Inflammatory macrophage treated with lipopolysaccharide for 4 hours (primary cell): ENCODE measurements at regions not wholly inside any gene's neighbourhood (a gene's known extent, or its start where the extent isn't known, plus 50 kb on each side); places are given as distances from the start of the nearest gene placed in this dataset.
"Not testable (repeated sequence)": the region's sequence is repeated elsewhere in the genome, so short reads cannot be mapped to it uniquely, and the experiment has no call there.

Experiments used
- DNase-seq: peaks from one replicate; pipeline ENCODE4 v3.0.0-alpha.2; 2020

- no peak for DNase-seq
These were observed 458.9 kb downstream of the PRR16 start for GRCh38 chr5:120923026-120923425.

- DNase-seq = no peak
These were observed 462.4 kb downstream of the PRR16 start for GRCh38 chr5:120926471-120926870.

- DNase-seq = no peak
These were observed 463.9 kb downstream of the PRR16 start for GRCh38 chr5:120927950-120928530.

- no peak for DNase-seq
These were observed 468.4 kb downstream of the PRR16 start for GRCh38 chr5:120932480-120932879.

GRCh38 chr5:120934031-120934430, 469.9 kb downstream of the PRR16 start:
- no peak for DNase-seq

GRCh38 chr5:120936652-120937051, 472.6 kb downstream of the PRR16 start:
- no peak for DNase-seq

- no peak for DNase-seq
These were observed 474.5 kb downstream of the PRR16 start for GRCh38 chr5:120938604-120939003.

GRCh38 chr5:120942596-120943350, 478.7 kb downstream of the PRR16 start:
- DNase-seq = no peak

- DNase-seq = not testable (repeated sequence)
These were observed 485.5 kb downstream of the PRR16 start for GRCh38 chr5:120949596-120949995.

- DNase-seq = not testable (repeated sequence)
These were observed 489.3 kb downstream of the PRR16 start for GRCh38 chr5:120953445-120953844.

- DNase-seq = no peak
These were observed 490.2 kb downstream of the PRR16 start for GRCh38 chr5:120954255-120954654.

- no peak for DNase-seq
These were observed 491.7 kb downstream of the PRR16 start for GRCh38 chr5:120955795-120956194.

GRCh38 chr5:120958877-120959485, 494.9 kb downstream of the PRR16 start:
- no peak for DNase-seq

- DNase-seq = no peak
These were observed 496.4 kb downstream of the PRR16 start for GRCh38 chr5:120960510-120960909.

GRCh38 chr5:120967366-120967765, 503.3 kb downstream of the PRR16 start:
- DNase-seq = no peak

GRCh38 chr5:120974690-120975089, 510.6 kb downstream of the PRR16 start:
- DNase-seq = no peak

- DNase-seq = no peak
These were observed 518.3 kb downstream of the PRR16 start for GRCh38 chr5:120982351-120982750.

GRCh38 chr5:120985526-120985925, 521.4 kb downstream of the PRR16 start:
- DNase-seq = no peak

GRCh38 chr5:120988491-120988890, 524.4 kb downstream of the PRR16 start:
- no peak for DNase-seq

- DNase-seq = no peak
These were observed 524.8 kb downstream of the PRR16 start for GRCh38 chr5:120988941-120989340.

GRCh38 chr5:120991569-120991968, 527.5 kb downstream of the PRR16 start:
- DNase-seq = no peak

- DNase-seq = no peak
These were observed 530.0 kb downstream of the PRR16 start for GRCh38 chr5:120994112-120994511.

GRCh38 chr5:120999550-120999949, 535.5 kb downstream of the PRR16 start:
- DNase-seq = no peak

GRCh38 chr5:121006217-121006616, 542.1 kb downstream of the PRR16 start:
- DNase-seq = no peak
